LNCaP clone FGC (cell line): ENCODE measurements at regions not wholly inside any gene's neighbourhood (a gene's known extent, or its start where the extent isn't known, plus 50 kb on each side); places are given as distances from the start of the nearest gene placed in this dataset.
"Not testable (repeated sequence)": the region's sequence is repeated elsewhere in the genome, so short reads cannot be mapped to it uniquely, and the experiment has no call there.

ENCODE experiments used
- DNase-seq: peaks from one replicate; pipeline ENCODE4 v3.0.0-alpha.2; 2011; ENCODE audit warnings: low read depth
- H3K4me3 ChIP-seq: 2 replicates; pipeline ENCODE4 v1.5.1; 2011; ENCODE audit warnings: mild to moderate bottlenecking, low read depth, low read length, control low read depth
- CTCF ChIP-seq: IDR thresholded peaks from 2 replicates; pipeline ENCODE4 v1.5.1; 2012; ENCODE audit warnings: mild to moderate bottlenecking; ENCODE audit not compliant: control insufficient read depth, insufficient read depth; ENCODE audit errors: extremely low read depth

- no peak for TF ChIP-seq CTCF
- no peak for DNase-seq
- no peak overlapping the region for H3K4me3 ChIP-seq
Measured at GRCh38 chr13:100764937-100765336, 90.3 kb upstream of the TMTC4 start.

DNA sequence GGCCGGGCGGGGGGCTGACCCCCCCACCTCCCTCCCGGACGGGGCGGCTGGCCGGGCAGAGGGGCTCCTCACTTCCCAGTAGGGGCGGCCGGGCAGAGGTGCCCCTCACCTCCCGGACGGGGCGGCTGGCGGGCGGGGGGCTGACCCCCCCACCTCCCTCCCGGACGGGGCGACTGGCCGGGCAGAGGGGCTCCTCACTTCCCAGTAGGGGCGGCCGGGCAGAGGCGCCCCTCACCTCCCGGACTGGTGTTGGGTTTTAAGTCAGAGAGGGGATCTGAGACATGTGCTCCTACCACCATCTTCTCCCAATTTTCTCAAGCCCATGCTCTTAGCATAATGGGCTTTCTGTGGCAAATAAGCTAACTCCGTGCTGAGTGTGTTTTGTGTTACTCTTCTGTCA, 87.5 kb upstream of the TMTC4 start:
- not testable (repeated sequence) for DNase-seq, H3K4me3 ChIP-seq

DNA sequence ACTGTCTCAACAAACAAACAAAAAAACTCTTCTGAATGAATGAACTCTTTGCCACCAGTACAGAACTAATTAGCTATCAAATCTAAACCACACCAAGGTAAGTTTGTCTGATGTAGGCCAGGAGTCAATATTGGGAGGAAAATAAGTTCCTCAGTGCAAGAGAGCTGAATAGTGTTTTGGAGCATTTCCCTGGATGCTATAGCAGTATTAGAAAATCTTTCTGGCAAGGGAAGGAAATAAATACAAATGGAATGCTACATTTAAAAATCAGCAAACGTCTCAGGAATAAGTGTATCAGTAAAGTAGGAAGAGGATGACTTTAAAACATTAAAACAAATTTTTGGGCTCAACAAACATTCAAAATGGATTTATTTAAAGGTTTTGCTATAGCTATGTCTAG, 81.3 kb upstream of the TMTC4 start:
- no peak overlapping the region for H3K4me3 ChIP-seq
- TF ChIP-seq CTCF = no peak
- no peak for DNase-seq

GRCh38 chr13:100754459-100754858, 79.9 kb upstream of the TMTC4 start:
- H3K4me3 ChIP-seq = no peak overlapping the region
- no peak for DNase-seq
- TF ChIP-seq CTCF = no peak

- H3K4me3 ChIP-seq = no peak overlapping the region
- no peak for DNase-seq
- TF ChIP-seq CTCF = no peak
Measured at GRCh38 chr13:100753376-100753775, 78.8 kb upstream of the TMTC4 start.

DNA sequence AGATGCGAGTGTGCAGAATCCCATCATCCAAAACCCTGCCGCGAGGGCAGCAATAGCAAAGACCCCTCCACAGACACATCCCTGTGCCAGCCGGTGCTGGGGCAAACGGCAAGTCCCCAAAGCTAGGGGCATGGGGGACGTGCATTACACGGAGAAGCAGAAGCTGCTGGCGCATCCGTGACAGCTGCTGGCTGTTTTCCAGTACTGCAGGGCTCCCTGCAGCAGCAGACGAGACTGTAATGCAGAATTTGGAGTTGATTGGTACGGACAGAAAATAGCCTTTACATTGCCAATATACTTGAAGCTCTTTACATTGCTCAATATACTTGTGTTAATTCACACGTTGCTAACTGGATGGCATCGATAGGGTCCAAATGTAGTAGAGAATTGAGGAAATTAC, 77.2 kb upstream of the TMTC4 start:
- TF ChIP-seq CTCF = no peak
- no peak for DNase-seq
- no peak overlapping the region for H3K4me3 ChIP-seq

- no peak for DNase-seq
- TF ChIP-seq CTCF = no peak
- H3K4me3 ChIP-seq = no peak overlapping the region
Measured at GRCh38 chr13:100746953-100747683, 72.5 kb upstream of the TMTC4 start.
